GM12878 (cell line): ENCODE measurements at regions not wholly inside any gene's neighbourhood (a gene's known extent, or its start where the extent isn't known, plus 50 kb on each side); places are given as distances from the start of the nearest gene placed in this dataset.

Experiments
- ATAC-seq: fragments of 200-7000 bp; cut with Tn5 transposase; 3 replicates; pipeline ENCODE4 v1.9.1; 2020; ENCODE audit warnings: mild to moderate bottlenecking, moderate library complexity
- BruUV-seq: library from RNA; stranded (reverse); fragments of 400-500 nt; replicated peaks from 2 replicates; lab custom pipeline; 2021; lab: Mats Ljungman, UMichigan
- CTCF ChIA-PET: fragments of 300-600 bp; sonication (Branson Sonifier 250); formaldehyde crosslinking; extraction: SDS; loops from one replicate; lab custom pipeline; 2021; ENCODE audit warnings: inconsistent platforms; lab: Yijun Ruan, JAX
- POLR2A ChIA-PET: fragments of 350-600 bp; formaldehyde crosslinking; extraction: SDS; loops from one replicate; lab custom pipeline; 2021; ENCODE audit warnings: inconsistent platforms; lab: Charles Lee
- RAD21 ChIA-PET: fragments of 300-600 bp; sonication (Branson Sonifier 250); formaldehyde crosslinking; loops from one replicate; lab custom pipeline; 2023; ENCODE audit warnings: antibody characterized with exemption; ENCODE audit not compliant: unreplicated experiment; lab: Charles Lee
- SMC1A ChIA-PET: fragments of 300-600 bp; sonication (Branson Sonifier 250); formaldehyde crosslinking; loops from one replicate; lab custom pipeline; 2023; ENCODE audit not compliant: unreplicated experiment, uncharacterized antibody; lab: Charles Lee
- DNase-seq: peaks from one replicate; pipeline ENCODE4 v3.0.0-alpha.2; 2011; ENCODE audit warnings: low read depth, low spot score
- FAIRE-seq: peaks from 3 replicates; lab custom pipeline; 2011; peaks lifted over from hg19 to GRCh38; lab: Jason Lieb, UNC
- H2AFZ ChIP-seq: 2 replicates; pipeline ENCODE4 v1.6.0; 2011; ENCODE audit warnings: low read depth, low read length, control low read depth; ENCODE audit not compliant: control insufficient read depth
- H3K27ac ChIP-seq: 2 replicates; pipeline ENCODE4 v1.5.1; 2011; ENCODE audit warnings: control low read depth; ENCODE audit not compliant: control insufficient read depth, insufficient read depth
- H3K27me3 ChIP-seq, 2 experiments: replicated peaks in 1 of 2; 2 replicates each; pipeline versions ENCODE4 v1.6.0 to v1.6.1; 2011; ENCODE audit warnings: low read length in 1 of 2; ENCODE audit not compliant: control insufficient read depth in 2 of 2, insufficient read depth in 2 of 2
- H3K36me3 ChIP-seq, 2 experiments: 2 replicates each; pipeline ENCODE4 v1.5.1; 2011; ENCODE audit warnings: low read length in 1 of 2; ENCODE audit not compliant: control insufficient read depth in 2 of 2, insufficient read depth in 2 of 2
- H3K4me1 ChIP-seq: 2 replicates; pipeline ENCODE4 v1.6.1; 2011; ENCODE audit warnings: mild to moderate bottlenecking, low read length, moderate library complexity, mixed read lengths; ENCODE audit not compliant: control insufficient read depth, insufficient read depth
- H3K4me2 ChIP-seq: 2 replicates; pipeline ENCODE4 v1.6.0; 2011; ENCODE audit warnings: control low read depth; ENCODE audit not compliant: control insufficient read depth, insufficient read depth
- H3K4me3 ChIP-seq: fragments of 200-600 bp; sonication (generic); 2 replicates; pipeline ENCODE4 v1.5.1; 2016
- H3K79me2 ChIP-seq: 2 replicates; pipeline ENCODE4 v1.6.0; 2011; ENCODE audit warnings: low read length; ENCODE audit not compliant: control insufficient read depth, insufficient read depth
- H3K9ac ChIP-seq: 2 replicates; pipeline ENCODE4 v1.8.0; 2011; ENCODE audit warnings: low read length, control low read depth, mixed read lengths; ENCODE audit not compliant: control insufficient read depth, insufficient read depth
- H3K9me3 ChIP-seq: replicated peaks from 3 replicates; pipeline ENCODE4 v1.5.1; 2011; ENCODE audit warnings: mild to moderate bottlenecking, low read length; ENCODE audit not compliant: control insufficient read depth, insufficient read depth
- H4K20me1 ChIP-seq: 2 replicates; pipeline ENCODE4 v1.6.0; 2011; ENCODE audit not compliant: control insufficient read depth, insufficient read depth
- BCL3 ChIP-seq: IDR thresholded peaks from 2 replicates; pipeline ENCODE4 v1.6.1; 2011; ENCODE audit warnings: borderline replicate concordance, low read depth, mild to moderate bottlenecking, moderate library complexity, low read length; ENCODE audit not compliant: insufficient read depth, poor library complexity, severe bottlenecking
- CHD1 ChIP-seq: IDR thresholded peaks from 2 replicates; pipeline ENCODE4 v1.6.1; 2012; ENCODE audit warnings: low read depth, low read length, improper control_type of control experiment
- DPF2 ChIP-seq: fragments of 450-650 bp; IDR thresholded peaks from 2 replicates; pipeline ENCODE4 v1.6.1; 2017; ENCODE audit warnings: mild to moderate bottlenecking
- GATAD2B ChIP-seq: fragments of 450-650 bp; conservative IDR thresholded peaks from 2 replicates; pipeline ENCODE4 v1.6.1; 2017; ENCODE audit warnings: low read depth, mild to moderate bottlenecking, moderate library complexity
- HDAC2 ChIP-seq: fragments of 200-600 bp; sonication (generic); IDR thresholded peaks from 2 replicates; pipeline ENCODE4 v1.6.1; 2017
- TBL1XR1 ChIP-seq: IDR thresholded peaks from 2 replicates; pipeline ENCODE4 v1.6.1; 2012; ENCODE audit warnings: low read depth, low read length, improper control_type of control experiment
- ZNF274 ChIP-seq: IDR thresholded peaks from one replicate; pipeline ENCODE4 v1.8.0; 2011; ENCODE audit not compliant: insufficient read length, insufficient read depth
- WGBS: methylation state at CpG from one replicate; pipeline ENCODE4 v1.1.6; 2016; ENCODE audit warnings: low lambda C conversion rate; ENCODE audit not compliant: insufficient replicate concordance, insufficient coverage; ENCODE audit errors: missing lambda C conversion rate; 5-methylcytosine and 5-hydroxymethylcytosine counted together
- in situ Hi-C: fragments of 300-500 bp; cut with MboI; formaldehyde crosslinking; loops from 9 replicates; pipeline ENCODE4 v1.14.3; 2018; ENCODE audit warnings: mixed read lengths
- intact Hi-C: fragments of 100-400 bp; cut with micrococcal nuclease; formaldehyde crosslinking; loops from one replicate; pipeline ENCODE4 v1.14.2; 2022; ENCODE audit not compliant: unreplicated experiment

- POLR2A ChIA-PET: no interaction called here
- TF ChIP-seq BCL3 (no peak), CHD1 (no peak), GATAD2B (no peak), TBL1XR1 (no peak), HDAC2 (no peak), DPF2 (no peak), ZNF274 (no peak)
- TF ChIP-seq, all 136 proteins: peak for 0
- Histone ChIP-seq H3K4me1 (no peaks in the 10 kb centered on the region), H3K9me3 (no peaks in the 10 kb centered on the region), H3K4me3 (no peak overlapping the region), H4K20me1 (no peaks in the 10 kb centered on the region), H3K79me2 (no peaks in the 10 kb centered on the region), H3K27ac (no peak overlapping the region), H3K36me3 (no peaks in the 10 kb centered on the region), H3K4me2 (no peak overlapping the region), H3K27me3 (no peaks in the 10 kb centered on the region), H3K9ac (no peak overlapping the region), H2AFZ (no peak overlapping the region)
- FAIRE-seq (no peak), DNase-seq (no peak), ATAC-seq (no peak)
- in situ Hi-C loops: no loop called here
- intact Hi-C loops: no loop called here
- CTCF ChIA-PET: no interaction called here
- WGBS: 46% methylated on average over 5 of the region's 5 CpGs
- BruUV-seq: no TSS peak
- SMC1A ChIA-PET: interaction anchor here (1.2 kb wide), 1 partner anchor 11 kb away, joined by 4 read pairs; no protein-coding TSS in a partner anchor
- RAD21 ChIA-PET: no interaction called here
Observed at GRCh38 chr1:189616893-189617292, 860.8 kb downstream of the BRINP3 start.
